Panc1 (cell line): ENCODE measurements at regions not wholly inside any gene's neighbourhood (a gene's known extent, or its start where the extent isn't known, plus 50 kb on each side); places are given as distances from the start of the nearest gene placed in this dataset.

Experiments
- CTCF ChIP-seq: fragments of 450-650 bp; IDR thresholded peaks from 2 replicates; pipeline ENCODE4 v1.5.1; 2017; ENCODE audit warnings: mild to moderate bottlenecking
- REST ChIP-seq, 2 experiments: IDR thresholded peaks; 2 replicates each; pipeline ENCODE4 v1.6.1; 2011 to 2012; ENCODE audit warnings: low read depth in 2 of 2, control low read depth in 1 of 2, low read length in 1 of 2, mild to moderate bottlenecking in 1 of 2, moderate library complexity in 1 of 2; ENCODE audit not compliant: insufficient read depth in 1 of 2
- TCF7L2 ChIP-seq: IDR thresholded peaks from 2 replicates; pipeline ENCODE4 v1.6.1; 2011; ENCODE audit warnings: mild to moderate bottlenecking, low read depth, low read length, inconsistent platforms

- TF ChIP-seq CTCF (no peak), REST (IDR thresholded peaks at IDR 0.05; ENCODE audit: insufficient read depth in 1 of 2, low read depth in 2 of 2, low read length in 1 of 2) (no peak), TCF7L2 (no peak)
Observed at GRCh38 chr2:175742367-175742766, 259.7 kb downstream of the LNPK start.
